ENCODE measurements at regions not wholly inside any gene's neighbourhood (a gene's known extent, or its start where the extent isn't known, plus 50 kb on each side); places are given as distances from the start of the nearest gene placed in this dataset.
"Not testable (repeated sequence)": the region's sequence is repeated elsewhere in the genome, so short reads cannot be mapped to it uniquely, and the experiment has no call there.

- no peak for DNase-seq (ENCODE audit: low read depth in 4 of 4, low spot score in 3 of 4)
Measured at GRCh38 chr5:158456241-158456640, 597.3 kb upstream of the CLINT1 start.

- DNase-seq (ENCODE audit: low read depth in 4 of 4, low spot score in 3 of 4) = no peak
Measured at GRCh38 chr5:158451993-158452672, 593.2 kb upstream of the CLINT1 start.

GRCh38 chr5:158451203-158451992 lies 592.5 kb upstream of the CLINT1 start:
- no peak for DNase-seq (ENCODE audit: low read depth in 4 of 4, low spot score in 3 of 4)

GRCh38 chr5:158450751-158451171 lies 591.8 kb upstream of the CLINT1 start:
- no peak for DNase-seq (ENCODE audit: low read depth in 4 of 4, low spot score in 3 of 4)

GRCh38 chr5:158446761-158447160 lies 587.8 kb upstream of the CLINT1 start:
- DNase-seq (ENCODE audit: low read depth in 4 of 4, low spot score in 3 of 4) = not testable (repeated sequence)

GRCh38 chr5:158439204-158439603 lies 580.3 kb upstream of the CLINT1 start:
- not testable (repeated sequence) for DNase-seq (ENCODE audit: low read depth in 4 of 4, low spot score in 3 of 4)

- no peak for DNase-seq (ENCODE audit: low read depth in 4 of 4, low spot score in 3 of 4)
Measured at GRCh38 chr5:158436271-158437065, 577.5 kb upstream of the CLINT1 start.

GRCh38 chr5:158435161-158435616 lies 576.2 kb upstream of the CLINT1 start:
- DNase-seq (ENCODE audit: low read depth in 4 of 4, low spot score in 3 of 4) = no peak

- DNase-seq (ENCODE audit: low read depth in 4 of 4, low spot score in 3 of 4) = no peak
Measured at GRCh38 chr5:158434749-158435148, 575.8 kb upstream of the CLINT1 start.

GRCh38 chr5:158433634-158434033 lies 574.7 kb upstream of the CLINT1 start:
- no peak for DNase-seq (ENCODE audit: low read depth in 4 of 4, low spot score in 3 of 4)

- DNase-seq (ENCODE audit: low read depth in 4 of 4, low spot score in 3 of 4) = no peak
Measured at GRCh38 chr5:158431369-158432029, 572.6 kb upstream of the CLINT1 start.

- no peak for DNase-seq (ENCODE audit: low read depth in 4 of 4, low spot score in 3 of 4)
Measured at GRCh38 chr5:158430798-158431167, 571.8 kb upstream of the CLINT1 start.

GRCh38 chr5:158430166-158430797 lies 571.3 kb upstream of the CLINT1 start:
- DNase-seq (ENCODE audit: low read depth in 4 of 4, low spot score in 3 of 4) = no peak

- DNase-seq (ENCODE audit: low read depth in 4 of 4, low spot score in 3 of 4) = no peak
Measured at GRCh38 chr5:158429564-158429963, 570.6 kb upstream of the CLINT1 start.

GRCh38 chr5:158423623-158424200 lies 564.8 kb upstream of the CLINT1 start:
- no peak for DNase-seq (ENCODE audit: low read depth in 4 of 4, low spot score in 3 of 4)

- DNase-seq (ENCODE audit: low read depth in 4 of 4, low spot score in 3 of 4) = no peak
Measured at GRCh38 chr5:158422653-158423515, 563.9 kb upstream of the CLINT1 start.

- no peak for DNase-seq (ENCODE audit: low read depth in 4 of 4, low spot score in 3 of 4)
Measured at GRCh38 chr5:158421319-158421718, 562.4 kb upstream of the CLINT1 start.

- no peak for DNase-seq (ENCODE audit: low read depth in 4 of 4, low spot score in 3 of 4)
Measured at GRCh38 chr5:158419186-158419585, 560.2 kb upstream of the CLINT1 start.

GRCh38 chr5:158414780-158415179 lies 555.8 kb upstream of the CLINT1 start:
- DNase-seq (ENCODE audit: low read depth in 4 of 4, low spot score in 3 of 4) = no peak

Measured in left renal pelvis (tissue), 4 donors.